ENCODE measurements at regions not wholly inside any gene's neighbourhood (a gene's known extent, or its start where the extent isn't known, plus 50 kb on each side); places are given as distances from the start of the nearest gene placed in this dataset.

GRCh38 chr18:71079606-71080005 is 790.8 kb downstream of the SOCS6 start:
- H3K4me3 ChIP-seq (ENCODE audit: low read depth, low read length) = no peak overlapping the region
- DNase-seq (ENCODE audit: low read depth) = no peak
- TF ChIP-seq CTCF (IDR thresholded peaks at IDR 0.05; ENCODE audit: low read depth, low read length) = no peak
- TF ChIP-seq MAX (IDR thresholded peaks at IDR 0.05; ENCODE audit: low read depth, low read length) = no peak
- no peak for TF ChIP-seq POLR2A (IDR thresholded peaks at IDR 0.05; ENCODE audit: extremely low read depth, insufficient read length)
- no peak for TF ChIP-seq MYC (IDR thresholded peaks at IDR 0.05; ENCODE audit: low read depth, low read length)

- no peak overlapping the region for H3K4me3 ChIP-seq (ENCODE audit: low read depth, low read length)
- no peak for TF ChIP-seq CTCF (IDR thresholded peaks at IDR 0.05; ENCODE audit: low read depth, low read length)
- TF ChIP-seq MYC (IDR thresholded peaks at IDR 0.05; ENCODE audit: low read depth, low read length) = no peak
- no peak for TF ChIP-seq MAX (IDR thresholded peaks at IDR 0.05; ENCODE audit: low read depth, low read length)
- TF ChIP-seq POLR2A (IDR thresholded peaks at IDR 0.05; ENCODE audit: extremely low read depth, insufficient read length) = no peak
- DNase-seq (ENCODE audit: low read depth) = no peak
Measured at GRCh38 chr18:71077451-71077850, 788.6 kb downstream of the SOCS6 start.

- no peak for DNase-seq (ENCODE audit: low read depth)
- H3K4me3 ChIP-seq (ENCODE audit: low read depth, low read length) = no peak overlapping the region
- TF ChIP-seq MAX (IDR thresholded peaks at IDR 0.05; ENCODE audit: low read depth, low read length) = no peak
- no peak for TF ChIP-seq CTCF (IDR thresholded peaks at IDR 0.05; ENCODE audit: low read depth, low read length)
- no peak for TF ChIP-seq MYC (IDR thresholded peaks at IDR 0.05; ENCODE audit: low read depth, low read length)
- TF ChIP-seq POLR2A (IDR thresholded peaks at IDR 0.05; ENCODE audit: extremely low read depth, insufficient read length) = no peak
Measured at GRCh38 chr18:71075147-71075546, 786.3 kb downstream of the SOCS6 start.

GRCh38 chr18:71068338-71068737 is 779.5 kb downstream of the SOCS6 start:
- no peak for TF ChIP-seq POLR2A (IDR thresholded peaks at IDR 0.05; ENCODE audit: extremely low read depth, insufficient read length)
- TF ChIP-seq MAX (IDR thresholded peaks at IDR 0.05; ENCODE audit: low read depth, low read length) = no peak
- no peak for TF ChIP-seq CTCF (IDR thresholded peaks at IDR 0.05; ENCODE audit: low read depth, low read length)
- TF ChIP-seq MYC (IDR thresholded peaks at IDR 0.05; ENCODE audit: low read depth, low read length) = no peak
- no peak overlapping the region for H3K4me3 ChIP-seq (ENCODE audit: low read depth, low read length)
- no peak for DNase-seq (ENCODE audit: low read depth)

GRCh38 chr18:71049893-71050292 is 761.0 kb downstream of the SOCS6 start:
- H3K4me3 ChIP-seq (ENCODE audit: low read depth, low read length) = no peak overlapping the region
- no peak for TF ChIP-seq POLR2A (IDR thresholded peaks at IDR 0.05; ENCODE audit: extremely low read depth, insufficient read length)
- no peak for TF ChIP-seq MAX (IDR thresholded peaks at IDR 0.05; ENCODE audit: low read depth, low read length)
- TF ChIP-seq MYC (IDR thresholded peaks at IDR 0.05; ENCODE audit: low read depth, low read length) = no peak
- no peak for DNase-seq (ENCODE audit: low read depth)

GRCh38 chr18:71047882-71048281 is 759.0 kb downstream of the SOCS6 start:
- DNase-seq (ENCODE audit: low read depth) = no peak
- no peak overlapping the region for H3K4me3 ChIP-seq (ENCODE audit: low read depth, low read length)
- TF ChIP-seq MYC (IDR thresholded peaks at IDR 0.05; ENCODE audit: low read depth, low read length) = no peak
- TF ChIP-seq MAX (IDR thresholded peaks at IDR 0.05; ENCODE audit: low read depth, low read length) = no peak
- TF ChIP-seq POLR2A (IDR thresholded peaks at IDR 0.05; ENCODE audit: extremely low read depth, insufficient read length) = no peak
- no peak for TF ChIP-seq CTCF (IDR thresholded peaks at IDR 0.05; ENCODE audit: low read depth, low read length)

Measured in NB4 (cell line).